ENCODE measurements at regions not wholly inside any gene's neighbourhood (a gene's known extent, or its start where the extent isn't known, plus 50 kb on each side); places are given as distances from the start of the nearest gene placed in this dataset.

- TF ChIP-seq CTCF (IDR thresholded peaks at IDR 0.05) (no peak), POLR2AphosphoS5 (IDR thresholded peaks at IDR 0.05) (peak in 2 of 4 donors; percentile 21 to 53), POLR2A (IDR thresholded peaks at IDR 0.05) (peak in 1 of 2 donors; percentile 26), EP300 (IDR thresholded peaks at IDR 0.05) (no peak)
Observed at GRCh38 chr22:46043816-46044620, 67.1 kb upstream of the WNT7B start.
